ENCODE measurements at regions not wholly inside any gene's neighbourhood (a gene's known extent, or its start where the extent isn't known, plus 50 kb on each side); places are given as distances from the start of the nearest gene placed in this dataset.

DNA sequence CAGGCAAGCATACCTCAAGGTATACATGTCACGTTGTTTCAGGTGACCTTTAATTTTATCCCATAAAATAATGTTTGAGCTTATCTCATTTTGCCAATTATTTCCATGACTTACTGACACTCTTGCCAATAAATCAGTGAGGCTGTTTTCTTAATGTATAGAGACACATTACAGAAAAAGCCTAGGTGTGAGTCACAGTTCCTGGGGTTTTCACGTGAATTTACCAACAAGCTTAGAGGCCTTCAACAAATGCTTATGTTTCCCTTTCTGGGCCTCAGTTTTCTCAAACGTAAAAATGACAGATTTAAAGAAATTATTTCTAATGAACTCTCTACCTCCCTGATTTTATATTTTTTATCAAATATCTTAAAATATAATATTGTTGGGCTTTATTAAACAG is 517.5 kb upstream of the SPHKAP start:
- H3K4me3 Mint-ChIP-seq, result no peak overlapping the region
- Histone ChIP-seq H3K36me3 (ENCODE audit: insufficient read depth, low read length) (no peaks in the 10 kb centered on the region), H3K4me1 (ENCODE audit: insufficient read depth, low read length) (no peaks in the 10 kb centered on the region), H3K4me3 (ENCODE audit: low read length) (no peak overlapping the region), H3K27me3 (ENCODE audit: control insufficient read depth in 1 of 2, insufficient read depth in 2 of 2, low read length in 2 of 2) (no peaks in the 10 kb centered on the region), H3K9me3 (ENCODE audit: control insufficient read depth in 1 of 2, insufficient read depth in 1 of 2, low read length in 2 of 2) (no peaks in the 10 kb centered on the region), H3K27ac (ENCODE audit: low read depth in 1 of 2, low read length in 2 of 2) (no peak overlapping the region)
- intact Hi-C loops (cut with DNase I, micrococcal nuclease), result no loop called here
- CTCF ChIA-PET, result no interaction called here
- no peak overlapping the region for H3K27ac Mint-ChIP-seq
- POLR2A ChIA-PET, result no interaction called here
- H3K27me3 Mint-ChIP-seq, result no peaks in the 10 kb centered on the region
- no peaks in the 10 kb centered on the region for H3K36me3 Mint-ChIP-seq (ENCODE audit: low read depth)
- no peak for ATAC-seq (ENCODE audit: poor library complexity)
- DNase-seq, result no peak
- peaks cover 2% of the 10 kb centered on the region for H3K9me3 Mint-ChIP-seq
- H3K4me1 Mint-ChIP-seq (ENCODE audit: low read depth), result no peaks in the 10 kb centered on the region
- TF ChIP-seq, protein P1, sequence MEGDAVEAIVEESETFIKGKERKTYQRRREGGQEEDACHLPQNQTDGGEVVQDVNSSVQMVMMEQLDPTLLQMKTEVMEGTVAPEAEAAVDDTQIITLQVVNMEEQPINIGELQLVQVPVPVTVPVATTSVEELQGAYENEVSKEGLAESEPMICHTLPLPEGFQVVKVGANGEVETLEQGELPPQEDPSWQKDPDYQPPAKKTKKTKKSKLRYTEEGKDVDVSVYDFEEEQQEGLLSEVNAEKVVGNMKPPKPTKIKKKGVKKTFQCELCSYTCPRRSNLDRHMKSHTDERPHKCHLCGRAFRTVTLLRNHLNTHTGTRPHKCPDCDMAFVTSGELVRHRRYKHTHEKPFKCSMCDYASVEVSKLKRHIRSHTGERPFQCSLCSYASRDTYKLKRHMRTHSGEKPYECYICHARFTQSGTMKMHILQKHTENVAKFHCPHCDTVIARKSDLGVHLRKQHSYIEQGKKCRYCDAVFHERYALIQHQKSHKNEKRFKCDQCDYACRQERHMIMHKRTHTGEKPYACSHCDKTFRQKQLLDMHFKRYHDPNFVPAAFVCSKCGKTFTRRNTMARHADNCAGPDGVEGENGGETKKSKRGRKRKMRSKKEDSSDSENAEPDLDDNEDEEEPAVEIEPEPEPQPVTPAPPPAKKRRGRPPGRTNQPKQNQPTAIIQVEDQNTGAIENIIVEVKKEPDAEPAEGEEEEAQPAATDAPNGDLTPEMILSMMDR (IDR thresholded peaks at IDR 0.05), result no peak

GRCh38 chr2:228697456-228697855 is 516.0 kb upstream of the SPHKAP start:
- ATAC-seq (ENCODE audit: poor library complexity), result no peak
- Mint-ChIP-seq H3K9me3 (peaks cover 2% of the 10 kb centered on the region), H3K4me3 (no peak overlapping the region), H3K36me3 (ENCODE audit: low read depth) (no peaks in the 10 kb centered on the region), H3K4me1 (ENCODE audit: low read depth) (no peaks in the 10 kb centered on the region), H3K27me3 (no peaks in the 10 kb centered on the region), H3K27ac (no peak overlapping the region)
- intact Hi-C loops (cut with DNase I, micrococcal nuclease), result no loop called here
- no peak for DNase-seq
- TF ChIP-seq, protein P1 (IDR thresholded peaks at IDR 0.05), result no peak
- Histone ChIP-seq H3K4me3 (ENCODE audit: low read length) (no peak overlapping the region), H3K9me3 (ENCODE audit: control insufficient read depth in 1 of 2, insufficient read depth in 1 of 2, low read length in 2 of 2) (no peaks in the 10 kb centered on the region), H3K27ac (ENCODE audit: low read depth in 1 of 2, low read length in 2 of 2) (no peak overlapping the region), H3K4me1 (ENCODE audit: insufficient read depth, low read length) (no peaks in the 10 kb centered on the region), H3K27me3 (ENCODE audit: control insufficient read depth in 1 of 2, insufficient read depth in 2 of 2, low read length in 2 of 2) (no peaks in the 10 kb centered on the region), H3K36me3 (ENCODE audit: insufficient read depth, low read length) (no peaks in the 10 kb centered on the region)
- POLR2A ChIA-PET, result no interaction called here
- CTCF ChIA-PET, result no interaction called here

- ChIA-PET POLR2A (no interaction called here), CTCF (no interaction called here)
- Histone ChIP-seq H3K27me3 (ENCODE audit: control insufficient read depth in 1 of 2, insufficient read depth in 2 of 2, low read length in 2 of 2) (no peaks in the 10 kb centered on the region), H3K9me3 (ENCODE audit: control insufficient read depth in 1 of 2, insufficient read depth in 1 of 2, low read length in 2 of 2) (peaks cover 0 to 7% of the 10 kb centered on the region in 2 experiments), H3K4me3 (ENCODE audit: low read length) (no peak overlapping the region), H3K27ac (ENCODE audit: low read depth in 1 of 2, low read length in 2 of 2) (no peak overlapping the region), H3K36me3 (ENCODE audit: insufficient read depth, low read length) (no peaks in the 10 kb centered on the region), H3K4me1 (ENCODE audit: insufficient read depth, low read length) (no peaks in the 10 kb centered on the region)
- ATAC-seq (ENCODE audit: poor library complexity), result no peak
- no peak for DNase-seq
- TF ChIP-seq, protein P1 (IDR thresholded peaks at IDR 0.05), result no peak
- Mint-ChIP-seq H3K4me1 (ENCODE audit: low read depth) (no peaks in the 10 kb centered on the region), H3K9me3 (no peaks in the 10 kb centered on the region), H3K36me3 (ENCODE audit: low read depth) (no peaks in the 10 kb centered on the region), H3K4me3 (no peak overlapping the region), H3K27ac (no peak overlapping the region), H3K27me3 (no peaks in the 10 kb centered on the region)
- intact Hi-C loops (cut with DNase I, micrococcal nuclease), result no loop called here
These were observed 509.2 kb upstream of the SPHKAP start for GRCh38 chr2:228690681-228691080.

Measured in CD4-positive, alpha-beta T cell (primary cell).